ENCODE measurements at regions not wholly inside any gene's neighbourhood (a gene's known extent, or its start where the extent isn't known, plus 50 kb on each side); places are given as distances from the start of the nearest gene placed in this dataset.

GRCh38 chr10:2464483-2464882 lies 602.9 kb upstream of the PFKP start:
- Mint-ChIP-seq H3K4me3 (no peak overlapping the region), H3K27ac (no peak overlapping the region), H3K36me3 (no peaks in the 10 kb centered on the region), H3K9me3 (peaks cover 25% of the 10 kb centered on the region), H3K4me1 (no peaks in the 10 kb centered on the region), H3K27me3 (ENCODE audit: insufficient read depth, low read depth) (peaks cover 6% of the 10 kb centered on the region)
- Histone ChIP-seq H3K27ac (no peak overlapping the region), H3K36me3 (peaks cover 3% of the 10 kb centered on the region), H3K4me3 (no peak overlapping the region), H3K27me3 (no peaks in the 10 kb centered on the region), H3K9ac (no peak overlapping the region), H3K4me2 (no peak overlapping the region), H3K9me3 (ENCODE audit: low read depth) (no peaks in the 10 kb centered on the region), H2AFZ (replicated peaks) (no peak overlapping the region), H3K79me2 (ENCODE audit: low read depth) (no peaks in the 10 kb centered on the region), H3K4me1 (no peaks in the 10 kb centered on the region), H3F3A (ENCODE audit: low read depth) (no peaks in the 10 kb centered on the region), H4K20me1 (ENCODE audit: low read depth) (no peaks in the 10 kb centered on the region)
- no peak for DNase-seq (ENCODE audit: low spot score)
- TF ChIP-seq CTCF (IDR thresholded peaks at IDR 0.05) (no peak), EZH2 (IDR thresholded peaks at IDR 0.05) (no peak), EZH2phosphoT487 (IDR thresholded peaks at IDR 0.05) (no peak)

GRCh38 chr10:2463316-2463715 lies 604.0 kb upstream of the PFKP start:
- H3K27me3 ChIP-seq: no peaks in the 10 kb centered on the region
- no peak overlapping the region for H3K9ac ChIP-seq
- no peaks in the 10 kb centered on the region for H3K4me1 ChIP-seq
- no peaks in the 10 kb centered on the region for H3K9me3 ChIP-seq (ENCODE audit: low read depth)
- no peak overlapping the region for H2AFZ ChIP-seq (replicated peaks)
- H3K4me3 ChIP-seq: no peak overlapping the region
- Mint-ChIP-seq H3K4me3 (no peak overlapping the region), H3K27me3 (ENCODE audit: insufficient read depth, low read depth) (peaks cover 6% of the 10 kb centered on the region), H3K36me3 (no peaks in the 10 kb centered on the region), H3K9me3 (peaks cover 28% of the 10 kb centered on the region), H3K27ac (no peak overlapping the region), H3K4me1 (no peaks in the 10 kb centered on the region)
- DNase-seq (ENCODE audit: low spot score): no peak
- H3K36me3 ChIP-seq: peaks cover 3% of the 10 kb centered on the region
- no peaks in the 10 kb centered on the region for H3F3A ChIP-seq (ENCODE audit: low read depth)
- TF ChIP-seq EZH2 (IDR thresholded peaks at IDR 0.05): no peak
- TF ChIP-seq CTCF (IDR thresholded peaks at IDR 0.05): no peak
- no peak for TF ChIP-seq EZH2phosphoT487 (IDR thresholded peaks at IDR 0.05)
- no peak overlapping the region for H3K27ac ChIP-seq
- no peak overlapping the region for H3K4me2 ChIP-seq
- H3K79me2 ChIP-seq (ENCODE audit: low read depth): no peaks in the 10 kb centered on the region
- H4K20me1 ChIP-seq (ENCODE audit: low read depth): no peaks in the 10 kb centered on the region

- TF ChIP-seq EZH2 (IDR thresholded peaks at IDR 0.05): no peak
- no peak for TF ChIP-seq CTCF (IDR thresholded peaks at IDR 0.05)
- TF ChIP-seq EZH2phosphoT487 (IDR thresholded peaks at IDR 0.05): no peak
- Histone ChIP-seq H2AFZ (replicated peaks) (peak overlapping the region; percentile 30), H3F3A (ENCODE audit: low read depth) (no peaks in the 10 kb centered on the region), H4K20me1 (ENCODE audit: low read depth) (no peaks in the 10 kb centered on the region), H3K4me1 (no peaks in the 10 kb centered on the region), H3K36me3 (peaks cover 3% of the 10 kb centered on the region), H3K27ac (no peak overlapping the region), H3K27me3 (no peaks in the 10 kb centered on the region), H3K9ac (no peak overlapping the region), H3K4me3 (no peak overlapping the region), H3K4me2 (no peak overlapping the region), H3K79me2 (ENCODE audit: low read depth) (no peaks in the 10 kb centered on the region), H3K9me3 (ENCODE audit: low read depth) (no peaks in the 10 kb centered on the region)
- Mint-ChIP-seq H3K4me1 (no peaks in the 10 kb centered on the region), H3K9me3 (peaks cover 28% of the 10 kb centered on the region), H3K36me3 (no peaks in the 10 kb centered on the region), H3K27ac (no peak overlapping the region), H3K27me3 (ENCODE audit: insufficient read depth, low read depth) (peaks cover 4% of the 10 kb centered on the region), H3K4me3 (no peak overlapping the region)
- DNase-seq (ENCODE audit: low spot score): no peak
Observed at GRCh38 chr10:2462581-2462980, 604.8 kb upstream of the PFKP start.
